ENCODE measurements at regions not wholly inside any gene's neighbourhood (a gene's known extent, or its start where the extent isn't known, plus 50 kb on each side); places are given as distances from the start of the nearest gene placed in this dataset.
"Not testable (repeated sequence)": the region's sequence is repeated elsewhere in the genome, so short reads cannot be mapped to it uniquely, and the experiment has no call there.

DNA sequence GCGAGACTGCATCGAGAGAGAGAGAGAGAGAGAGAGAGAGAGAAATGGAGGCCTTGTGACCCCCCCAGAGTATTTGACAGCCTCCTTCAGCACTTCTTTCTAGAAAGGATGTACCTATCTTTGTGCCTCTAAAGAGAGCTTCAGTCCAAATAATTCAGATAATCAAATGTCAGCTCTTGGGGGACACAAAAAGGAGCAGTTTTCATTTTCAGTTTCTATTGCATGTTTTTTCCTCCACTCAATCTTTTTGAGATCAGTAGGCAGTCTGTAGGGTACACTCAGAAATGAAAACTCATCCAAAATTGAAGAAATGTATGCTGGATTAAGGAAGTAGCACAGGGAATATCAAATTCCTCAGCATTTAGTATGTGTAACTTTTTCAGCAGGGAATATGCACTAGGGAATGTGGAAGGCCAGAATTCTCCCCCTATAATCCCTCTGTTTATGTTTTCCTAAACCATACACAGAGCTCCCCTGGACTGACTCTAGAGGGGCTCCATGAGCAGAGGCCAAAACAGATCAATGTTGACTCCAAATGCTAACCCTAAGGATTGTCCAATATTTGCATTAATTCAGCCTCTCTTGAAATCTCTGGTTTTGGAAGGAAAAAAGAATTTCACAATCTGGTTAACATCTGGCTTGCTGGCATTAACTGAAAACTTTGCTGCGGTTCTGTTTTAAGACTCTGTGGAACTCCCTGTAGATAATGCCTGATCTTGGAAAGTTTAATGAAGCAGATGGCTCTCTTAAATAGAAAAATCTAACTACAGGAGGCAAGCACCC, 250.1 kb downstream of the CEMIP2 start:
- no peaks in the 10 kb centered on the region for H3K36me3 ChIP-seq
- intact Hi-C loops (cut with DNase I), result no loop called here
- 57% methylated on average over 3 of the region's 3 CpGs for WGBS

DNA sequence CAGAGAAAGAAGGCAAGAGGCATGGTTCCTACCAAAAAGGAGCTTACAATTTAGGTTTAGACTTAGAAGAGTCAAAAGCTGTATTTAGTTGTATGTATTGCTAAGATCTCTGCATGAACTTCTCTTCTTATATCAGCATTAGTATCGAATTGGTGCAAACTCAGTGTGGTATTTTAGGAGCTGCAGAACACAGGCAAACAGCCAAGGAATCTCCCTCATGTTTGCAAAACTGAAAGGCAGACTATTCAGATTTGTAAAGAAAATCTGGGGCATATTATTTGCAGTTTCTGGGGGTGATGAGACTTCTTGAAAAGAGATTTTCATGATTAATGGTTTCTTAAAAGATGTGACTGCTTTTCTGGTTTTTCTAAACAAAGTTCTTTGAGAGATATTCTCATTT, 252.7 kb downstream of the CEMIP2 start:
- H3K36me3 ChIP-seq, result no peaks in the 10 kb centered on the region
- no peak overlapping the region for H3K27ac ChIP-seq
- no peak for TF ChIP-seq POLR2A (IDR thresholded peaks at IDR 0.05)
- TF ChIP-seq POLR2AphosphoS5 (IDR thresholded peaks at IDR 0.05), result no peak
- TF ChIP-seq, protein P1, sequence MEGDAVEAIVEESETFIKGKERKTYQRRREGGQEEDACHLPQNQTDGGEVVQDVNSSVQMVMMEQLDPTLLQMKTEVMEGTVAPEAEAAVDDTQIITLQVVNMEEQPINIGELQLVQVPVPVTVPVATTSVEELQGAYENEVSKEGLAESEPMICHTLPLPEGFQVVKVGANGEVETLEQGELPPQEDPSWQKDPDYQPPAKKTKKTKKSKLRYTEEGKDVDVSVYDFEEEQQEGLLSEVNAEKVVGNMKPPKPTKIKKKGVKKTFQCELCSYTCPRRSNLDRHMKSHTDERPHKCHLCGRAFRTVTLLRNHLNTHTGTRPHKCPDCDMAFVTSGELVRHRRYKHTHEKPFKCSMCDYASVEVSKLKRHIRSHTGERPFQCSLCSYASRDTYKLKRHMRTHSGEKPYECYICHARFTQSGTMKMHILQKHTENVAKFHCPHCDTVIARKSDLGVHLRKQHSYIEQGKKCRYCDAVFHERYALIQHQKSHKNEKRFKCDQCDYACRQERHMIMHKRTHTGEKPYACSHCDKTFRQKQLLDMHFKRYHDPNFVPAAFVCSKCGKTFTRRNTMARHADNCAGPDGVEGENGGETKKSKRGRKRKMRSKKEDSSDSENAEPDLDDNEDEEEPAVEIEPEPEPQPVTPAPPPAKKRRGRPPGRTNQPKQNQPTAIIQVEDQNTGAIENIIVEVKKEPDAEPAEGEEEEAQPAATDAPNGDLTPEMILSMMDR (IDR thresholded peaks at IDR 0.05), result no peak
- DNase-seq (ENCODE audit: low spot score), result no peak
- intact Hi-C loops (cut with DNase I), result no loop called here
- no peaks in the 10 kb centered on the region for H3K9me3 ChIP-seq
- H3K4me3 ChIP-seq, result no peak overlapping the region
- no peaks in the 10 kb centered on the region for H3K4me1 ChIP-seq (replicated peaks)
- WGBS, result 20% methylated on average over 1 of the region's 1 CpG
- peaks cover 4% of the 10 kb centered on the region for H3K27me3 ChIP-seq (replicated peaks; ENCODE audit: insufficient read depth)

More for the DNA sequence above, 250.1 kb downstream of the CEMIP2 start:
- no peak for DNase-seq (ENCODE audit: low spot score)
- peaks cover 4% of the 10 kb centered on the region for H3K27me3 ChIP-seq (replicated peaks; ENCODE audit: insufficient read depth)
- no peak overlapping the region for H3K4me3 ChIP-seq
- H3K4me1 ChIP-seq (replicated peaks), result no peaks in the 10 kb centered on the region
- TF ChIP-seq, protein P1 (IDR thresholded peaks at IDR 0.05), result no peak
- TF ChIP-seq POLR2A (IDR thresholded peaks at IDR 0.05) (no peak), POLR2AphosphoS5 (IDR thresholded peaks at IDR 0.05) (no peak)
- no peak overlapping the region for H3K27ac ChIP-seq
- no peaks in the 10 kb centered on the region for H3K9me3 ChIP-seq

DNA sequence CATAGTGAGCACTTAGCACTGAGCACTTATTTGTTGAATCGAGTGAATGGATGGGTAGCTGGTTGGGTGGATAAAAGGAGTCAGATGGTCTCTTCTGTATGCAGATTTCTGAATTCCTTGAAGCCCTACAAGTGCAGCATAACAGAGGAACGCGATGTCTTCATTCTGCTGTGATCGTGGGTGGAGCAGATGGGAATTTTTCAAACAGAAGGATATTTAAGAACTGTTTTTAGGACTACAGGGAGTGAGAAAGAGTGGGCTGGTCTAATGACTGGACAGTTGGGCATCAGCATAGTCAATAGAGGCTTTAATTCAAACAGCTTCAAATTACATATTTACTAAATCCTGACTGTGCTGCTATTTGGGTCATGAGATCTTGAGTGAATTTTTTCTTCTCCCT, 253.2 kb downstream of the CEMIP2 start:
- Histone ChIP-seq H3K27ac (no peak overlapping the region), H3K4me3 (no peak overlapping the region), H3K27me3 (replicated peaks; ENCODE audit: insufficient read depth) (peaks cover 4% of the 10 kb centered on the region), H3K9me3 (no peaks in the 10 kb centered on the region), H3K4me1 (replicated peaks) (no peaks in the 10 kb centered on the region), H3K36me3 (no peaks in the 10 kb centered on the region)
- 96% methylated on average over 4 of the region's 4 CpGs for WGBS
- intact Hi-C loops (cut with DNase I), result no loop called here
- TF ChIP-seq, protein P1 (IDR thresholded peaks at IDR 0.05), result no peak
- TF ChIP-seq POLR2A (IDR thresholded peaks at IDR 0.05), result no peak
- no peak for TF ChIP-seq POLR2AphosphoS5 (IDR thresholded peaks at IDR 0.05)
- DNase-seq (ENCODE audit: low spot score), result no peak

DNA sequence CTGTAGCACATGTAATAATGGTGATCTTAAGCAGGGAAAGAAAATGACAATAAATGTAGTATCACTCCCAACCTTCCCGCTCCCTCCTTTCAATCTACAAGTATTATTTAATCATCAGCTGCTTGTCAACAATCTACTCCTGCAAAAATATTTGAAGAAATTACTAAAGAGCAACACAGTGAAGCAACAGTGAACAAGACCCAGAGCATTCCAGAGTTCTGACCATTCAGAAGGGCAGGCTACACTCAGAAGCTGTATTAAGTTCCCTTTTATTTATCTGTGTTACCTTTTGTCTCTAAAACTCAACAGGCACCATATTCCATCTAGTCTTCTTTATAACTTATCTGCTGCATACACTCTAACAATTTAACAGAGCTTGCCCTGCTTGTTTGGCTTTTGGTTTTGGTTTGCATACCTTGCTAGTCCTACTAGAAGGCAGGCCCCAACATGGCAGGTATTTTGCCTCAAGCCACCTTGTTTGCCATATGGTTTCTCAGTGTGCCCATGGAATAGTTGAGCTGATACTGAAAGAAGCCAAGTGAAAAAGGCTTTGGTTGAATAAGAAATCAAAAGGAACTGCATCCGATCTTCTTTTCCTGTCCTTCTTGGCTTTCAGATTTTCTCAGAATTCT, 253.9 kb downstream of the CEMIP2 start:
- H3K27ac ChIP-seq, result no peak overlapping the region
- H3K27me3 ChIP-seq (replicated peaks; ENCODE audit: insufficient read depth), result peaks cover 4% of the 10 kb centered on the region
- WGBS, result 74% methylated on average over 2 of the region's 2 CpGs
- peak; percentile 36 for DNase-seq (ENCODE audit: low spot score)
- no peaks in the 10 kb centered on the region for H3K36me3 ChIP-seq
- no peaks in the 10 kb centered on the region for H3K4me1 ChIP-seq (replicated peaks)
- intact Hi-C loops (cut with DNase I), result no loop called here
- no peak overlapping the region for H3K4me3 ChIP-seq
- TF ChIP-seq, protein P1 (IDR thresholded peaks at IDR 0.05), result no peak
- no peaks in the 10 kb centered on the region for H3K9me3 ChIP-seq

DNA sequence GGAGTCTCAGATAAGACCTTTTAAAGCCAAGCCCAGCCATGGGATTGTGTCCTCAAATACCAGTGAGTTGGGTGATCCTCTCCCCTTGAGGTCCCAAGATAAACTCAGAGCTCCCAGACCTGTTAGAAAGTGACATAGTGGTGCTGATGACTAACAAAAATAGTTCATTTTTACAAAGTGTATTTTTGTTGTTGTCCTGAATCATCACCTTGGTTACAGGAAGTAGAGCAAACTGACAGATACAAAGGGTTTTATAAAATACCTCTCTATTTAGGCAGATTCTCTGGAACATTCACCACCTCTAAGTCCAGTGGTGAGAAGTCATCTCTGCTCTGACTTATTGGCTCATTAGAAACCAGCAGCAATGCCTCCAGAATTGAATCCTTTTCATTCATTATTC, 259.3 kb downstream of the CEMIP2 start:
- no peaks in the 10 kb centered on the region for H3K9me3 ChIP-seq
- no peaks in the 10 kb centered on the region for H3K27me3 ChIP-seq (replicated peaks; ENCODE audit: insufficient read depth)
- no peak overlapping the region for H3K4me3 ChIP-seq
- H3K36me3 ChIP-seq, result no peaks in the 10 kb centered on the region
- H3K4me1 ChIP-seq (replicated peaks), result no peaks in the 10 kb centered on the region
- TF ChIP-seq POLR2AphosphoS5 (IDR thresholded peaks at IDR 0.05), result no peak
- no peak overlapping the region for H3K27ac ChIP-seq
- DNase-seq (ENCODE audit: low spot score), result no peak
- intact Hi-C loops (cut with DNase I), result no loop called here

DNA sequence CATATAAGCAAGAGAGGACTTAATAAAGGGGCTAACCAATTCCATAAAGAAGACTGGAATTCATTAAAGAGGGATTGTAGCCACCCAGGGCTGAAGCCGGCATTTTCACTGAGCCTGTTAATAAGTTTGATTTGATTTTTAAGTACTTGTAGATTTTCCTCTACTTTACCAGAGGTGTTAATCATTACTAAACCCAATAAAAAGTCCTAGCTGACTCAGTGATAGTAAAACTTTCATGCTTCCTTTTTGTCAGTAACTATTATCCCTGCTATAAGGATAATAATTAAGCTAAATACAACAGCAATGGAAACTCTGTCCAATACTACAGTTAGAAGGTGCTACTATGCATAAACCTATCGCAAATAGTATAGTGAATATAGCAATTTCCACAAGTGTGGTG, 260.2 kb downstream of the CEMIP2 start:
- H3K27me3 ChIP-seq (replicated peaks; ENCODE audit: insufficient read depth); DNase-seq (ENCODE audit: low spot score); H3K36me3 ChIP-seq; H3K4me3 ChIP-seq; H3K4me1 ChIP-seq (replicated peaks); H3K9me3 ChIP-seq; H3K27ac ChIP-seq; intact Hi-C loops (cut with DNase I): not testable (repeated sequence)
- WGBS, result 78% methylated on average over 2 of the region's 2 CpGs
